ENCODE measurements at regions not wholly inside any gene's neighbourhood (a gene's known extent, or its start where the extent isn't known, plus 50 kb on each side); places are given as distances from the start of the nearest gene placed in this dataset.

- DNase-seq (ENCODE audit: low read depth in 2 of 3, low spot score in 2 of 3): no peak
These were observed 211.8 kb upstream of the SLC14A2 start for GRCh38 chr18:45403341-45404049.

GRCh38 chr18:45408218-45408617, 207.1 kb upstream of the SLC14A2 start:
- no peak for DNase-seq (ENCODE audit: low read depth in 2 of 3, low spot score in 2 of 3)

GRCh38 chr18:45409971-45410370, 205.3 kb upstream of the SLC14A2 start:
- no peak for DNase-seq (ENCODE audit: low read depth in 2 of 3, low spot score in 2 of 3)

- DNase-seq (ENCODE audit: low read depth in 2 of 3, low spot score in 2 of 3): no peak
These were observed 202.7 kb upstream of the SLC14A2 start for GRCh38 chr18:45412577-45412976.

GRCh38 chr18:45413180-45413836, 202.0 kb upstream of the SLC14A2 start:
- DNase-seq (ENCODE audit: low read depth in 2 of 3, low spot score in 2 of 3): no peak

- DNase-seq (ENCODE audit: low read depth in 2 of 3, low spot score in 2 of 3): no peak
These were observed 199.7 kb upstream of the SLC14A2 start for GRCh38 chr18:45415614-45416013.

- peak in 2 of 3 donors; percentile 82 to 90 for DNase-seq (ENCODE audit: low read depth in 2 of 3, low spot score in 2 of 3)
These were observed 199.1 kb upstream of the SLC14A2 start for GRCh38 chr18:45416168-45416567.

- no peak for DNase-seq (ENCODE audit: low read depth in 2 of 3, low spot score in 2 of 3)
These were observed 197.9 kb upstream of the SLC14A2 start for GRCh38 chr18:45417392-45417791.

GRCh38 chr18:45423659-45424058, 191.6 kb upstream of the SLC14A2 start:
- no peak for DNase-seq (ENCODE audit: low read depth in 2 of 3, low spot score in 2 of 3)

- no peak for DNase-seq (ENCODE audit: low read depth in 2 of 3, low spot score in 2 of 3)
These were observed 185.2 kb upstream of the SLC14A2 start for GRCh38 chr18:45430041-45430440.

GRCh38 chr18:45435810-45436209, 179.5 kb upstream of the SLC14A2 start:
- DNase-seq (ENCODE audit: low read depth in 2 of 3, low spot score in 2 of 3): no peak

GRCh38 chr18:45437366-45437765, 177.9 kb upstream of the SLC14A2 start:
- no peak for DNase-seq (ENCODE audit: low read depth in 2 of 3, low spot score in 2 of 3)

GRCh38 chr18:45439851-45440645, 175.2 kb upstream of the SLC14A2 start:
- DNase-seq (ENCODE audit: low read depth in 2 of 3, low spot score in 2 of 3): peak in 2 of 3 donors; percentile 16 to 69

GRCh38 chr18:45441110-45441847, 174.0 kb upstream of the SLC14A2 start:
- DNase-seq (ENCODE audit: low read depth in 2 of 3, low spot score in 2 of 3): no peak

- no peak for DNase-seq (ENCODE audit: low read depth in 2 of 3, low spot score in 2 of 3)
These were observed 171.2 kb upstream of the SLC14A2 start for GRCh38 chr18:45444040-45444439.

- DNase-seq (ENCODE audit: low read depth in 2 of 3, low spot score in 2 of 3): no peak
These were observed 167.7 kb upstream of the SLC14A2 start for GRCh38 chr18:45447355-45448265.

GRCh38 chr18:45448871-45449270, 166.4 kb upstream of the SLC14A2 start:
- no peak for DNase-seq (ENCODE audit: low read depth in 2 of 3, low spot score in 2 of 3)

- DNase-seq (ENCODE audit: low read depth in 2 of 3, low spot score in 2 of 3): no peak
These were observed 165.7 kb upstream of the SLC14A2 start for GRCh38 chr18:45449418-45450227.
